ENCODE measurements at regions not wholly inside any gene's neighbourhood (a gene's known extent, or its start where the extent isn't known, plus 50 kb on each side); places are given as distances from the start of the nearest gene placed in this dataset.

- H3K27me3 ChIP-seq (ENCODE audit: control insufficient read depth in 1 of 2, insufficient read depth in 2 of 2, low read length in 2 of 2), result no peaks in the 10 kb centered on the region
- H3K27ac ChIP-seq (ENCODE audit: low read depth in 1 of 2, low read length in 2 of 2), result no peak overlapping the region
- H3K36me3 Mint-ChIP-seq (ENCODE audit: low read depth), result no peaks in the 10 kb centered on the region
- H3K36me3 ChIP-seq (ENCODE audit: insufficient read depth, low read length), result no peaks in the 10 kb centered on the region
- CTCF ChIA-PET, result no interaction called here
- no peak for TF ChIP-seq CTCF (IDR thresholded peaks at IDR 0.05)
- H3K4me3 ChIP-seq (ENCODE audit: low read length), result no peak overlapping the region
- no peak for ATAC-seq (ENCODE audit: poor library complexity)
- no peaks in the 10 kb centered on the region for H3K4me1 ChIP-seq (ENCODE audit: insufficient read depth, low read length)
- DNase-seq, result no peak
- no peaks in the 10 kb centered on the region for H3K27me3 Mint-ChIP-seq
- H3K27ac Mint-ChIP-seq, result no peak overlapping the region
- H3K9me3 Mint-ChIP-seq, result no peaks in the 10 kb centered on the region
- H3K4me1 Mint-ChIP-seq (ENCODE audit: low read depth), result no peaks in the 10 kb centered on the region
- no peak overlapping the region for H3K4me3 Mint-ChIP-seq
- POLR2A ChIA-PET, result no interaction called here
- intact Hi-C loops (cut with DNase I, micrococcal nuclease), result no loop called here
- H3K9me3 ChIP-seq (ENCODE audit: control insufficient read depth in 1 of 2, insufficient read depth in 1 of 2, low read length in 2 of 2), result no peaks in the 10 kb centered on the region
These were observed 167.8 kb downstream of the GASK1B start for GRCh38 chr4:158005021-158005420.

- Histone ChIP-seq H3K27me3 (ENCODE audit: control insufficient read depth in 1 of 2, insufficient read depth in 2 of 2, low read length in 2 of 2) (no peaks in the 10 kb centered on the region), H3K27ac (ENCODE audit: low read depth in 1 of 2, low read length in 2 of 2) (no peak overlapping the region), H3K4me1 (ENCODE audit: insufficient read depth, low read length) (no peaks in the 10 kb centered on the region), H3K36me3 (ENCODE audit: insufficient read depth, low read length) (no peaks in the 10 kb centered on the region), H3K4me3 (ENCODE audit: low read length) (no peak overlapping the region), H3K9me3 (ENCODE audit: control insufficient read depth in 1 of 2, insufficient read depth in 1 of 2, low read length in 2 of 2) (no peaks in the 10 kb centered on the region)
- ChIA-PET CTCF (no interaction called here), POLR2A (no interaction called here)
- no peaks in the 10 kb centered on the region for H3K4me1 Mint-ChIP-seq (ENCODE audit: low read depth)
- no peak for ATAC-seq (ENCODE audit: poor library complexity)
- H3K9me3 Mint-ChIP-seq, result no peaks in the 10 kb centered on the region
- intact Hi-C loops (cut with DNase I, micrococcal nuclease), result no loop called here
- H3K4me3 Mint-ChIP-seq, result no peak overlapping the region
- TF ChIP-seq CTCF (IDR thresholded peaks at IDR 0.05), result no peak
- no peak overlapping the region for H3K27ac Mint-ChIP-seq
- H3K36me3 Mint-ChIP-seq (ENCODE audit: low read depth), result no peaks in the 10 kb centered on the region
- H3K27me3 Mint-ChIP-seq, result no peaks in the 10 kb centered on the region
- DNase-seq, result no peak
These were observed 168.7 kb downstream of the GASK1B start for GRCh38 chr4:158004101-158004500.

- Mint-ChIP-seq H3K27me3 (no peaks in the 10 kb centered on the region), H3K4me3 (no peak overlapping the region), H3K36me3 (ENCODE audit: low read depth) (no peaks in the 10 kb centered on the region), H3K9me3 (no peaks in the 10 kb centered on the region), H3K27ac (no peak overlapping the region), H3K4me1 (ENCODE audit: low read depth) (no peaks in the 10 kb centered on the region)
- no peak for DNase-seq
- ChIA-PET CTCF (no interaction called here), POLR2A (no interaction called here)
- H3K4me3 ChIP-seq (ENCODE audit: low read length), result no peak overlapping the region
- TF ChIP-seq CTCF (IDR thresholded peaks at IDR 0.05), result no peak
- no peak overlapping the region for H3K27ac ChIP-seq (ENCODE audit: low read depth in 1 of 2, low read length in 2 of 2)
- no peaks in the 10 kb centered on the region for H3K9me3 ChIP-seq (ENCODE audit: control insufficient read depth in 1 of 2, insufficient read depth in 1 of 2, low read length in 2 of 2)
- no peaks in the 10 kb centered on the region for H3K4me1 ChIP-seq (ENCODE audit: insufficient read depth, low read length)
- ATAC-seq (ENCODE audit: poor library complexity), result no peak
- no peaks in the 10 kb centered on the region for H3K36me3 ChIP-seq (ENCODE audit: insufficient read depth, low read length)
- H3K27me3 ChIP-seq (ENCODE audit: control insufficient read depth in 1 of 2, insufficient read depth in 2 of 2, low read length in 2 of 2), result no peaks in the 10 kb centered on the region
- intact Hi-C loops (cut with DNase I, micrococcal nuclease), result no loop called here
These were observed 169.6 kb downstream of the GASK1B start for GRCh38 chr4:158003212-158003611.
